Glomerular endothelial cell (primary cell): ENCODE measurements at regions not wholly inside any gene's neighbourhood (a gene's known extent, or its start where the extent isn't known, plus 50 kb on each side); places are given as distances from the start of the nearest gene placed in this dataset.

Experiments used
- DNase-seq: peaks from one replicate; pipeline ENCODE4 v3.0.0-alpha.2; 2011; ENCODE audit warnings: low read depth, low spot score; ENCODE audit errors: extremely low read depth

GRCh38 chr15:47824147-47824546 lies 106.8 kb downstream of the SEMA6D start:
- no peak for DNase-seq

GRCh38 chr15:47829667-47830066 lies 112.4 kb downstream of the SEMA6D start:
- DNase-seq, result no peak

GRCh38 chr15:47834093-47834492 lies 116.8 kb downstream of the SEMA6D start:
- no peak for DNase-seq

DNA sequence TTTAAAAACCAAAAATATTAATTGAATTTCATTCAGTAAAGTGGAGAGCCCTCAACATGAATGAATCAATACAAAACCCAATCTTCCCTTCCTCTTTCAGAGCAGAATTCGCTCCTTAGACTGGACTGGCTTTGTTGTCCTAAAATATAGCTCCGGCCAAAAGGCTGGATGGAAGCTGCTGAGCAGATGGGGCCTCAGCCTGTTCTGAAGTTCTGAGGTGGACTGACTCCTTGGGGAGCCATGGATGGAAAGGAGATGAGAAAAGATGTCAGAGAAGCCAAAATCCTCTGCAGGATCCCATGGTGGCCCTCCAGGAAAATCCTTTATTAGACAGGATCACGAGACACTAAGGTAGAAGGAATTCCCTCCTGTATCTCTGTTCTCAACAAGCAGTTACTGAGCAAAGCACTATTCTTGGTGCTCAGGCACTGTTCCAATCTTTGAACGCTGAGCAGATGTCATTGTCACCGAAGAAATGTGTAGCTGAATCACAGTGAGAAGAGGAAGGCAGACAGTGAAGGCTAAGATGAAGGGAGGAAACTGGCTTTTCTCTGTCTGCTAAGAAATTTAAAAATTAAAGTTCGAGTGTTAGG lies 122.0 kb downstream of the SEMA6D start:
- no peak for DNase-seq

DNA sequence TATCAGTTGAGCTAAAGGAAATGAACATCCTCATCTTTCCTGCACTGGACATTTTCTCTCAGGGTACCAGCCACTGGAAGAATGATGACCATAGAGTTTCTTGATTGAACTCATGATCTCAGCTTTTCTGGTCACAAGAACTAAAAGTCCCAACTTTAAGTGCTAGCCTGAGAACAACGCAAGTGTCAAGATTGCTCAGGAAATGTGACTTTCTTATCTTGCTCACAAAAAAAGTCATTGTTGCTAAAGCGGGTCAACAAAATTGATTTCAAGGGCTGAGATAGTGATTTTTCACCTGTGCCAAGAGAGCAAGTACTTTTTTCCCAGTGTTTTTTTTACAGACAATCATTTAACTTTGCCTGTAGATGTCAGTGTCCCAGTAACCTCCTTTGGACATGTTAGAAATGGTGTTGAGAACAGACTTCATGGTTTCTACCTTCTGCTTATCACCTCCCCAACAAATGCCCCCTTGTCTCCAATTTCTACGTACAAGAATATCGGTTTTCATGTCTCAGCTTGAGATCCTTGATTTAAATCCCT lies 125.9 kb downstream of the SEMA6D start:
- DNase-seq, result no peak

- DNase-seq, result no peak
Observed at GRCh38 chr15:47844437-47844836, 127.1 kb downstream of the SEMA6D start.

DNA sequence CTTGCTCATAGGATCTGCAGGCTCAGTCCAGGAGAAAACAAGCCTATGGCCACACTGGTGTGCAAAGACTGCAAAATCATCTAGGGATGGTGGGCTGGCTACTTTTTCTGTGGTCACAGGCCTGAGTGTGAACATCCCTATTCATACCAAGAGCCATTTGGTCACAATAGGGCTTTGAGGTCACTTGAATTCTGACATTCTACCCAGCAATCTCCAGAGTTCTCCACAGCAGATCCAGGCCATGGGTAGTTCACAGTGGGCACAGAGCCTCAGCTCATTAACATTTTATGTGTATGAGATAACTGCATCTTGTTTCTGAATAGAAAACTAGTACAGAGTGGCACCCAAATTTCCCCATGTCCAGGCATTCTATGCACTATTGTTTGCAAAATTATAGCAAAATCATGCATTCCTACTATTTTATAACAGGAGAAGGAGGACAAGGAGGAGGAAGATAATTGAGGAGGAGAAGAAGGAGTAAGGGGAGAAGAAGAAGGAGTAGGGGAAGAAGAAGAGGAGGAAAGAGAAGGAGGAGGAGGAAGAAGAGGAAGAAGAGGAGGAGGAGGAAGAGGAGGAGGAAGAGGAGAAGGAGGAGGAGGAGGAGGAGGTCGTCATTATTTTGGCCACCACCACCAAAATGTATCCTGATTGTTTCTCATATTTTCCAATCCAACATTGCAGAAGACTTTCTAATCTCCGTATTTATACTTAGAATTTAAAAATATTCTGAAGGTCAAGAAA lies 129.0 kb downstream of the SEMA6D start:
- DNase-seq, result no peak

GRCh38 chr15:47846876-47847275 lies 129.6 kb downstream of the SEMA6D start:
- DNase-seq, result no peak

DNA sequence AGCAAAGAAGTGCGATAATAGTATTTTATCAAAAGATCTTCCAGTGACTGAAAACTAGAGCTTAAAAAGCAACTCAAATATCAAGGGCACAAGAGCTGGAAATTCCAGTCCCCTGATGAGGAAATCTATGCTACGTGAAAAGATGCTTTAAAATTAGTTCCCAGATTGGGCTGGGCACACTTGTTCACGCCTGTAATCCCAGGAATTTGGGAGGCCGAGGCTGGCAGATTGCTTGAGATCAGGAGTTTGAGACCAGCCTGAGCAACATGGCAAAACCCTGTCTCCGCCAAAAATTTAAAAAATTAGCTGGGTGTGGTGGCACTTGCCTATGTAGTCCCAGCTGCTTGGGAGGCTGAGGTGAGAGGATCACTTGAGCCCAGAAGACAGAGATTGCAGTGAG lies 138.8 kb downstream of the SEMA6D start:
- no peak for DNase-seq

DNA sequence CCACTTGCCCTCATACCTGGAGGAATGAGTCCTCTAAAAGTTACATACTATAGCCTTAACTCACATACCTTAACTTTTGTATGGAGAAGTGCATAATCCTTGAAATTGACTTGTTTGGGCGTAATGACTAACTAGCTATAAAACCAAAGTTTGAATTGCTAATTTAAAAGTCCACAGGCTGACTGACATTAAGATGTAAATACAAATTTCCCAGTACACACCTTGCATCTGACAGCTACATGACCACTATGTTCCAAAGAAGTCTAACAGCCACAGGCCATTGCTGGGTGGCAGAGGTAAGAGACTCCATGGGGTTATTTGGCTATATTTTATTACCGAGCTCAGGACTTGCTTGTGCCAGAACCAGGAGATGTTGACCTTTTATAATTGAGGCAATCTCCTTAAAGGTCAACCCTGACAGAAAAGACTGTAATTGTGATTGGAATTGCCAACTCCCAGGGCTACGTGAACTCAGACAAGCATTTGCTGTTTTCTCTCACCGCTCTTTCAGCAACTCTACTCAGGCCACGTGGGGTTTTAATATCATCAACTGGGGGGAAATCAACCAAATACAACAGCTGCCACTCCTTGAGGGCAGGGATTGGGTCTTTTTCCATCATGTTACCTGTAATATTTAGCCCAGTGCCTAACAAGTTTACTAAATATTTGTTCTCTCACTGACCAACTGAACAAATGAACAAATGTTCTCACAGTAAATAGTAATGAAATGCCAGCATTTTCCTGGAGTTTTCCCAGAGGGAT lies 139.9 kb downstream of the SEMA6D start:
- DNase-seq, result no peak

DNA sequence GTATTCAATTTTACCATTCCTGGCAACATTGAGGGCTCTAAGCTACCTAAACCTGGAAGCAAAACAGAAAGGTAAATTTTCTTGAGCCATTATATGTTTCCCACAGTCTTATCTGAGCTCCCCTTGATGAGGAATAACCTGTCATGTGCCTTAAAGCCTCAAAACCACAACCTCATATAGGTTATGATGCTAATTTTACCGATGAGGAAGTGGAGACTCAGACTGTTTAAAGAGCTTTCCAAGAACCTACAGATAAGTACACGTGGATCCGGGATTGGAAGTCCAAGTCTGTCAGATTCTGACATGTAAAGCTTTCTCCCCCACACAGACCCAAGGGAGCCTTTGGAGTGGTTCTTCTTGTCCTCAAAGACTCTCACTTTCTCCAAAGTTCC lies 140.5 kb downstream of the SEMA6D start:
- DNase-seq, result no peak

- no peak for DNase-seq
Observed at GRCh38 chr15:47861111-47861903, 144.0 kb downstream of the SEMA6D start.

GRCh38 chr15:47862402-47862801 lies 145.1 kb downstream of the SEMA6D start:
- DNase-seq, result no peak

- DNase-seq, result no peak
Observed at GRCh38 chr15:47866446-47866845, 149.1 kb downstream of the SEMA6D start.

DNA sequence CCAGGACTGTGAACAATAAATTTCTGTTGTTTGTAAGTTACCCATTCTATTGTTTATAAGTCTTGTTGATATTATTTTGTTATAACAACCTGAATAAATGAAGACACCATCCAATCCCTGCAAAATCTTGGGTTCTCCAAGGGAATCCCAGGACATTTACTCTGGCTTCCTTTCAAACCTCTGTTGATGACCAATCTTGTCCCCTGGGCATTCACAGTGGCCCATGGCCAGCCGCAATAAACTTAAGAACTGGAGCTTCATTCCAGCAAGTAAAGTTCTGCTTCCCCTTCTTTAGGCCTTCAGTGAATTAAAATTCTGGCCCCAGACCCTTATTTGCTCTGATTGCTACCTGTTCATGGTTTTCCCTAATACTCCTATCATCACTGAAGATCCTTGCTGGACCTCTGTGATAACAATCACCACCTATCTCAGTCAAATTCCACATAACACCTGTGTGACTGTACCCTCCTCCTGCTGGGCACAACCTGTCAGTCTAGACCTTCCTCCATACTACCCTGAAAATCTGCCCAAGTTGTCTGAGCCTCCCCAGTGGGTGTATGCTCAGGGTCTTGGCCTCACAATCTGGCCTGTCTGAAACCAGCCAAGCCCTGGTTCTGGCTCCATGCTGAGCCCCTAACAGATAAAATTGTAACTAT lies 153.1 kb downstream of the SEMA6D start:
- no peak for DNase-seq

GRCh38 chr15:47870956-47871625 lies 153.8 kb downstream of the SEMA6D start:
- peak; percentile 4 for DNase-seq

GRCh38 chr15:47872208-47872607 lies 154.9 kb downstream of the SEMA6D start:
- no peak for DNase-seq

GRCh38 chr15:47872869-47873432 lies 155.6 kb downstream of the SEMA6D start:
- no peak for DNase-seq

DNA sequence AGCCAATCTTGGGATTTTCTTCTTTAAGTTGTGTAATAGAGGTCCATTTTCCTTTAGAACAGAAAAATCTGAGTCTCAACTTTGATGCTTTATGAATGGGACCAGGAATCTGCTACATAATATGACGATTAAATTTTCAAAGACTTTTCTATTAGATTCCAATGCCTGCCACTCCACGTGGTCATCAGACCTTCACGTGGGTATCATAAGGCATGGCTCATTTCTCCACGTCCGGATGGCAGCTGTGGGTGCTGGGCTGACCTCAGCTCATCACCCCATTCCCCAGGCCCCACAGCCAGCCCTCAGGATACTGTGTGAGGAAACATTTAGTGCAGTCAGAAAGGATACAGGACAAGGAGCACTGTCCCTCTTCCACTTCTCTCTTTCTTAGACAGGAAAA lies 159.7 kb downstream of the SEMA6D start:
- no peak for DNase-seq
